DMS114 treated with DMSO at 0.1 percent for 48 hours (cell line): ENCODE measurements at regions not wholly inside any gene's neighbourhood (a gene's known extent, or its start where the extent isn't known, plus 50 kb on each side); places are given as distances from the start of the nearest gene placed in this dataset.

Experiments used
- DNase-seq: peaks from one replicate; lab custom pipeline; 2025; ENCODE audit not compliant: unreplicated experiment; lab: John Stamatoyannopoulos, UW

- DNase-seq: no peak
These were observed 139.4 kb upstream of the GPC1 start for GRCh38 chr2:240296104-240296406.

GRCh38 chr2:240296476-240297255 lies 138.8 kb upstream of the GPC1 start:
- no peak for DNase-seq

- DNase-seq: no peak
These were observed 138.0 kb upstream of the GPC1 start for GRCh38 chr2:240297256-240298116.

GRCh38 chr2:240298117-240298790 lies 137.2 kb upstream of the GPC1 start:
- DNase-seq: no peak

- DNase-seq: no peak
These were observed 136.4 kb upstream of the GPC1 start for GRCh38 chr2:240298803-240299709.

GRCh38 chr2:240299710-240300068 lies 135.8 kb upstream of the GPC1 start:
- no peak for DNase-seq

GRCh38 chr2:240300261-240300821 lies 135.1 kb upstream of the GPC1 start:
- no peak for DNase-seq

DNA sequence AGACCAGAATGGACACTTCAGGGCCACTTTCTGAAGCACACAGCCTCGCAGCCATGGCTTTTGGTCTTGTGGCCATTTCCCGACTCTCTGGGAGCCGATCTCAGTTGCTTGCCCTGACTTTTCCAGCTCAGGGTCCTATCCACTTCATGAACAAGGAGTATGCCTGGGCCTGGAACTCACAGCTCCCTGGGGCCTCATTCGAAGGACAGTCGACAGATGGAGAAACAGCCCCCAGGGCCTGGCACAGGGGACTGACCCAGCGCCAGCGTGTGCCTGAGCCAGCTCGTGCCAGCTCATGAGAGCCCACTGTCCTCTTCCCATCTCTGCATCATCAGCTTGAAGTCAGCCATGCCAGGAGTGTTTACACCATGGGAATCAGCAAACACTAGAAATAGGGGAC lies 134.6 kb upstream of the GPC1 start:
- DNase-seq: no peak

DNA sequence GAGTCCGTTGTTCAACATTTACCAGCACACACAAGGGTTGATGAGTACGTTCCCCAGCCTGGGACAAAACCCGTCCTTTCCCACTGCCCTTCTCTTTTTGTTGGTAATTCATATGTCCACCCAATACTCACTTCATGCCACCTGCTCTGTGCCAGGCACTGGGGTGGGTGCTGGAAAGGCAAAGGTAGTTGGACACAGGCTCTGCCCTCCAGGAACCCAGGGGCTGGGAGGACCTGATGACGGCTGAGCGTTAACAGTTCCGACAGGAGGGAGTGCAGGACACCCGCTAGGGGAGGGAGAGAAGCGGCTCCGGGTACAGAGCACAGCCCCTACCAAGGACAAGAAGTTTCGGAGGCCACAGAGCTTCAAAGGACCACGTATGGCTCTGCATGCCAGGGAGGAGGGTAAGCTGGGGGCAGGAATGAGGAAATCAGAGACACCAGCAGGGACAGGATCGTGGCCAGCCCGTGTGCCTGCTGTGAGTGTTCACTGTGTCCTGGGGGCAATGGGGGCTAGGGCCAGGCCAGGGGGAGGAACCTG lies 134.1 kb upstream of the GPC1 start:
- DNase-seq: no peak

- no peak for DNase-seq
These were observed 133.4 kb upstream of the GPC1 start for GRCh38 chr2:240302041-240302440.

GRCh38 chr2:240302933-240303595 lies 132.4 kb upstream of the GPC1 start:
- no peak for DNase-seq

- no peak for DNase-seq
These were observed 131.3 kb upstream of the GPC1 start for GRCh38 chr2:240303896-240304745.

- no peak for DNase-seq
These were observed 130.7 kb upstream of the GPC1 start for GRCh38 chr2:240304746-240305161.

- no peak for DNase-seq
These were observed 130.0 kb upstream of the GPC1 start for GRCh38 chr2:240305369-240305962.

DNA sequence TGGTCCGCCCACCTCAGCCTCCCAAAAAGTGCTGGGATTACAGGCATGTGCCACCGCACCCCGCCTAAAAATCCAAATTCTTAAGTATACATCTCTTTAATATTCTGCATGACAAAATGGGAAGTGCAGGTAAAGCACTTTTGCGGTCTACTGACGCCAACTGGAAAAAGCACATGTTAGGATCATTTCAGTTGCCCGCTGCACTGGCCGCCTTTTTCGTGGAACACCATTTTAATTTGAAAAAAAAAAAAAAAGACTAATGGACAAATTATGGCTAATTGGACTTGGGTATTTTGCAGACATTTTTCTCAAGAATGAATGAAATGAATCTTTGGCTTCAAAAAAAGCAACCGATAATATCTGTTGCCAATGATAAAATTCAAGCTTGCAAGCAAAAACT lies 129.3 kb upstream of the GPC1 start:
- no peak for DNase-seq

DNA sequence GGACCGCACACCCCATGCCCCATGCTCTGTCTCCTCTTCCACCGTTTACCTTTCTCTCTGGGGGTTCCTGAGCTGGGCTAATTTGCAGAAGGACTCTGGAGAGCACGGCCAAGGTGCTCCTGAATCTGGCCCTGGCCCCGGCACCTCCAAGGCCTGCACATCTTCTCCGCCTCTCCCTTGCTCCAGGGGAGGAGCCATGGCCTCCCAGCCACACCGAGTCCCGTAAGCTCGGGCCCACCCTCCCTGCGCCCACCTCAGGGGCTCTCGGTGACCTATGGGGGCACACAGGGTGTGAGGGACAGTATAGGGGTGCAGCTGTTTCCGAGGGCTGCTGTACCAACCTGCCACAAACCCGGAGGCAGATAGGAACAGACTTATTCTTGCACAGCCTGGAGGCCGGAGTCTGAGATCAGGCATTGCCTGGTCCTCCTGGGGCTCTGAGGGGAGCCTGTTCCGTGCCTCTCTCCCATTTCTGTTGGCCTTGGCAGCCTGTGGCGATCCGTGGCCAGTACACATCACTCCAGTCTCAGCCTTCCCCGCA lies 127.3 kb upstream of the GPC1 start:
- DNase-seq: no peak

DNA sequence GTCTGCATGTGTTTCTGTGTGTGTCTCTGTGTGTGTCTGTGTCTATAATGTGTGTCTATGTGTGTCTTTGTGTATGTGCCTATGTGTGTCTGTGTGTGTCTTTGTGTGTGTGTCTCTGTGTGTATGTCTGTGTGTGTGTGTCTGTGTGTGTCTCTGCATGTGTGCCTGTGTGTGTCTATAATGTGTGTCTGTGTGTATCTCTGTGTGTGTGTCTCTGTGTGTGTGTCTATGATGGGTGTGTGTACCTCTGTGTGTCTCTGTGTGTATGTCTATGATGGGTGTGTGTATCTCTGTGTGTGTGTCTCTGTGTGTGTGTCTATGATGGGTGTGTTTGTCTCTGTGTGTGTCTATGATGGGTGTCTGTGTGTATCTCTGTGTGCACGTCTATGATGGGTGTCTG lies 126.2 kb upstream of the GPC1 start:
- no peak for DNase-seq

GRCh38 chr2:240310201-240310600 lies 125.3 kb upstream of the GPC1 start:
- no peak for DNase-seq
